HL-60 (cell line): ENCODE measurements at regions not wholly inside any gene's neighbourhood (a gene's known extent, or its start where the extent isn't known, plus 50 kb on each side); places are given as distances from the start of the nearest gene placed in this dataset.

ENCODE experiments used
- POLR2AphosphoS5 ChIP-seq: IDR thresholded peaks from 2 replicates; pipeline ENCODE4 v1.6.1; 2012; ENCODE audit warnings: low read depth
- REST ChIP-seq: IDR thresholded peaks from 2 replicates; pipeline ENCODE4 v1.6.1; 2012; ENCODE audit warnings: low read depth; ENCODE audit not compliant: insufficient replicate concordance
- SPI1 ChIP-seq: IDR thresholded peaks from 2 replicates; pipeline ENCODE4 v1.6.1; 2012; ENCODE audit warnings: low read depth, mild to moderate bottlenecking, borderline replicate concordance
- TF ChIP-seq, protein P1 (sequence below): IDR thresholded peaks from one replicate; pipeline ENCODE4 v1.5.1; 2011; ENCODE audit warnings: low read length, control low read depth, inconsistent platforms; ENCODE audit not compliant: insufficient read depth

DNA sequence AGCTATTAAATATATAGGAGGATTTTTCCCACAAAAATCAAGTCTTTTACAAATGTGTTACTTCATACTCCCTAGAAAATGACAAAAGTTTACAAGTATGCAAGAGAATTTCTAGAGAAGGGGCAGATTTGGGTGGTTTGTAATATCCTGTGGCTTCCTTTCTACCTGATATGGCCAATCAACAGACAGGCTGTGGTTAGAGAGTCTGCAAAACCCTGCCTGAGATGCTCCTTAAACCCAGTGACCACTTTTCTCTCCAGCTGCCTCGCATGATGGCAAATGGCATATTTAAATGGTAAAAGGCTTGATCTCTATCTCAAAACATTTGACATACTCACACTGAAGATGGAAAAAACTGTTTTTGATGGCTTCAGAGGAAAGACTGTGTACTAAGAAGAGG lies 550.1 kb upstream of the ZNF462 start:
- TF ChIP-seq, protein P1, sequence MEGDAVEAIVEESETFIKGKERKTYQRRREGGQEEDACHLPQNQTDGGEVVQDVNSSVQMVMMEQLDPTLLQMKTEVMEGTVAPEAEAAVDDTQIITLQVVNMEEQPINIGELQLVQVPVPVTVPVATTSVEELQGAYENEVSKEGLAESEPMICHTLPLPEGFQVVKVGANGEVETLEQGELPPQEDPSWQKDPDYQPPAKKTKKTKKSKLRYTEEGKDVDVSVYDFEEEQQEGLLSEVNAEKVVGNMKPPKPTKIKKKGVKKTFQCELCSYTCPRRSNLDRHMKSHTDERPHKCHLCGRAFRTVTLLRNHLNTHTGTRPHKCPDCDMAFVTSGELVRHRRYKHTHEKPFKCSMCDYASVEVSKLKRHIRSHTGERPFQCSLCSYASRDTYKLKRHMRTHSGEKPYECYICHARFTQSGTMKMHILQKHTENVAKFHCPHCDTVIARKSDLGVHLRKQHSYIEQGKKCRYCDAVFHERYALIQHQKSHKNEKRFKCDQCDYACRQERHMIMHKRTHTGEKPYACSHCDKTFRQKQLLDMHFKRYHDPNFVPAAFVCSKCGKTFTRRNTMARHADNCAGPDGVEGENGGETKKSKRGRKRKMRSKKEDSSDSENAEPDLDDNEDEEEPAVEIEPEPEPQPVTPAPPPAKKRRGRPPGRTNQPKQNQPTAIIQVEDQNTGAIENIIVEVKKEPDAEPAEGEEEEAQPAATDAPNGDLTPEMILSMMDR, result no peak
- TF ChIP-seq SPI1, result no peak
- no peak for TF ChIP-seq REST
- no peak for TF ChIP-seq POLR2AphosphoS5
